SK-N-SH treated with all-trans-retinoic acid at 6 μM for 48 hours (cell line): ENCODE measurements at regions not wholly inside any gene's neighbourhood (a gene's known extent, or its start where the extent isn't known, plus 50 kb on each side); places are given as distances from the start of the nearest gene placed in this dataset.

Source experiments
- ARNTL ChIP-seq: fragments of 450-650 bp; formaldehyde crosslinking; IDR thresholded peaks from 2 replicates; pipeline ENCODE4 v1.5.0; 2020; ENCODE audit warnings: low read depth, mild to moderate bottlenecking, moderate library complexity, borderline replicate concordance
- CSDC2 ChIP-seq: fragments of 250-450 bp; sonication (Bioruptor Pico); IDR thresholded peaks from 2 replicates; pipeline ENCODE4 v1.5.0; 2020; ENCODE audit warnings: mild to moderate bottlenecking, moderate library complexity
- CSRNP3 ChIP-seq: fragments of 250-450 bp; sonication (Bioruptor Pico); IDR thresholded peaks from 2 replicates; pipeline ENCODE4 v1.5.1; 2021; ENCODE audit warnings: mild to moderate bottlenecking, moderate library complexity
- GLIS3 ChIP-seq: fragments of 250-450 bp; sonication (Bioruptor Pico); IDR thresholded peaks from 2 replicates; pipeline ENCODE4 v1.5.0; 2020; ENCODE audit warnings: mild to moderate bottlenecking, moderate library complexity
- ISL1 ChIP-seq: fragments of 250-450 bp; sonication (Bioruptor Pico); IDR thresholded peaks from 2 replicates; pipeline ENCODE4 v2.1.2; 2022; ENCODE audit warnings: mild to moderate bottlenecking, moderate library complexity
- RARB ChIP-seq: fragments of 250-450 bp; sonication (Bioruptor Pico); IDR thresholded peaks from 2 replicates; pipeline ENCODE4 v1.8.0; 2021; ENCODE audit warnings: mild to moderate bottlenecking, moderate library complexity
- TSHZ2 ChIP-seq: fragments of 250-450 bp; sonication (Bioruptor Pico); IDR thresholded peaks from 2 replicates; pipeline ENCODE4 v1.5.0; 2020; ENCODE audit warnings: mild to moderate bottlenecking, moderate library complexity
- ZFP3 ChIP-seq: fragments of 250-450 bp; sonication (Bioruptor Pico); IDR thresholded peaks from 2 replicates; pipeline ENCODE4 v1.5.0; 2020; ENCODE audit warnings: mild to moderate bottlenecking, moderate library complexity
- ZFP30 ChIP-seq: fragments of 450-650 bp; formaldehyde crosslinking; IDR thresholded peaks from 2 replicates; pipeline ENCODE4 v1.5.0; 2022; ENCODE audit warnings: mild to moderate bottlenecking, moderate library complexity
- ZNF565 ChIP-seq: fragments of 450-650 bp; formaldehyde crosslinking; conservative IDR thresholded peaks from 2 replicates; pipeline ENCODE4 v1.5.0; 2020; ENCODE audit warnings: low read depth, mild to moderate bottlenecking, moderate library complexity
- TF ChIP-seq, protein P1 (sequence below): fragments of 250-450 bp; sonication (Bioruptor Pico); IDR thresholded peaks from 2 replicates; pipeline ENCODE4 v1.8.0; 2020; ENCODE audit warnings: mild to moderate bottlenecking, moderate library complexity, borderline replicate concordance
- TF ChIP-seq, protein P2 (sequence below): fragments of 250-450 bp; sonication (Bioruptor Pico); IDR thresholded peaks from 2 replicates; pipeline ENCODE4 v1.5.1; 2020; ENCODE audit warnings: low read depth, mild to moderate bottlenecking, moderate library complexity

DNA sequence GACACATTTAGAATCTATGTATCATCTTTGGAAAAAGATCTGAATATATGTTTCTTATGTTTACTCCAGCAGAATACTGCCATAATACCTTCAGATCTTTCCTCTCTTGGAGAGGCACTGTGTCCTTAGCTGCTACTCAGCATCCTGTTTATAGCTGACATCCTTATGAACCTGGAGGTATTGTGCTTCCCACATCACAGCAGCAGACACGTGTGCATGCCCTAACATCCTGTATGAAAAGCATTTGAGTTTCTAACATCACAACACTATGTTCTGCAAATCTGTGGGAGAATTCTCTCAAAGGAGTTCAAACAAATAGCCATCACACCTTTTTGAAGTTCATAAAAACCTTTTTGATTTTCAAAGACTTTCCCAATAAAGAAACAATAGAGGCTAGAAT is 216.0 kb downstream of the GJA1 start:
- TF ChIP-seq, protein P1, sequence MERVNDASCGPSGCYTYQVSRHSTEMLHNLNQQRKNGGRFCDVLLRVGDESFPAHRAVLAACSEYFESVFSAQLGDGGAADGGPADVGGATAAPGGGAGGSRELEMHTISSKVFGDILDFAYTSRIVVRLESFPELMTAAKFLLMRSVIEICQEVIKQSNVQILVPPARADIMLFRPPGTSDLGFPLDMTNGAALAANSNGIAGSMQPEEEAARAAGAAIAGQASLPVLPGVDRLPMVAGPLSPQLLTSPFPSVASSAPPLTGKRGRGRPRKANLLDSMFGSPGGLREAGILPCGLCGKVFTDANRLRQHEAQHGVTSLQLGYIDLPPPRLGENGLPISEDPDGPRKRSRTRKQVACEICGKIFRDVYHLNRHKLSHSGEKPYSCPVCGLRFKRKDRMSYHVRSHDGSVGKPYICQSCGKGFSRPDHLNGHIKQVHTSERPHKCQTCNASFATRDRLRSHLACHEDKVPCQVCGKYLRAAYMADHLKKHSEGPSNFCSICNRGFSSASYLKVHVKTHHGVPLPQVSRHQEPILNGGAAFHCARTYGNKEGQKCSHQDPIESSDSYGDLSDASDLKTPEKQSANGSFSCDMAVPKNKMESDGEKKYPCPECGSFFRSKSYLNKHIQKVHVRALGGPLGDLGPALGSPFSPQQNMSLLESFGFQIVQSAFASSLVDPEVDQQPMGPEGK (CRISPR knock-in tag) = no peak
- TF ChIP-seq CSRNP3 (CRISPR knock-in tag) (no peak), ZFP3 (no peak), GLIS3 (CRISPR knock-in tag) (no peak), ISL1 (CRISPR knock-in tag) (no peak), RARB (CRISPR knock-in tag) (no peak), CSDC2 (no peak), ARNTL (CRISPR knock-in tag) (no peak), TSHZ2 (no peak), ZNF565 (CRISPR knock-in tag) (no peak), ZFP30 (CRISPR knock-in tag) (no peak)
- TF ChIP-seq, protein P2, sequence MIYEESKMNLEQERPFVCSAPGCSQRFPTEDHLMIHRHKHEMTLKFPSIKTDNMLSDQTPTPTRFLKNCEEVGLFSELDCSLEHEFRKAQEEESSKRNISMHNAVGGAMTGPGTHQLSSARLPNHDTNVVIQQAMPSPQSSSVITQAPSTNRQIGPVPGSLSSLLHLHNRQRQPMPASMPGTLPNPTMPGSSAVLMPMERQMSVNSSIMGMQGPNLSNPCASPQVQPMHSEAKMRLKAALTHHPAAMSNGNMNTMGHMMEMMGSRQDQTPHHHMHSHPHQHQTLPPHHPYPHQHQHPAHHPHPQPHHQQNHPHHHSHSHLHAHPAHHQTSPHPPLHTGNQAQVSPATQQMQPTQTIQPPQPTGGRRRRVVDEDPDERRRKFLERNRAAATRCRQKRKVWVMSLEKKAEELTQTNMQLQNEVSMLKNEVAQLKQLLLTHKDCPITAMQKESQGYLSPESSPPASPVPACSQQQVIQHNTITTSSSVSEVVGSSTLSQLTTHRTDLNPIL (CRISPR knock-in tag) = no peak
